GM21619 (cell line): ENCODE measurements at regions not wholly inside any gene's neighbourhood (a gene's known extent, or its start where the extent isn't known, plus 50 kb on each side); places are given as distances from the start of the nearest gene placed in this dataset.
"Not testable (repeated sequence)": the region's sequence is repeated elsewhere in the genome, so short reads cannot be mapped to it uniquely, and the experiment has no call there.

Experiments used
- ATAC-seq: cut with Tn5 transposase; IDR thresholded peaks from one replicate; pipeline ENCODE4 v1.9.1; 2021; ENCODE audit not compliant: unreplicated experiment

DNA sequence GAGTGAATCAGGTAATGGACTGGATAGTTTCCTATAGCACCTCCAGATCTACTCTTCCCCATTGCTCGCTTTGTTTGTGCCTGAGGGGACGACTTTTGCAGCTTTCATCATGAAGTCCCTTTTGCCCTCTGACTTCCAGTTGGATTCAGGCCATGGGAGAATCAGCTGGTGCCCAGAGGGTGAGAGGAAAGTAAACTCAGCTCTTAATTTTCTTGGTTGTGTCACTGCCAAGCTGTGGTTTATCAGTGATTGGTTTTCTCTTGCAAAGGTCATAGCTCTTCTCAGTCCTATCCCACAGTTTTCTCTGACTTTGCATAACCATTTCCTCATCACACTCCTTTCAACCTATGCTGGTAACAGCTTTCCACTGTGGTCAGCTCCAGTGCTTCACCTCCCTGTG, 200.1 kb downstream of the KCNJ2 start:
- no peak for ATAC-seq

- ATAC-seq, result no peak
These were observed 201.5 kb downstream of the KCNJ2 start for GRCh38 chr17:70370816-70371215.

DNA sequence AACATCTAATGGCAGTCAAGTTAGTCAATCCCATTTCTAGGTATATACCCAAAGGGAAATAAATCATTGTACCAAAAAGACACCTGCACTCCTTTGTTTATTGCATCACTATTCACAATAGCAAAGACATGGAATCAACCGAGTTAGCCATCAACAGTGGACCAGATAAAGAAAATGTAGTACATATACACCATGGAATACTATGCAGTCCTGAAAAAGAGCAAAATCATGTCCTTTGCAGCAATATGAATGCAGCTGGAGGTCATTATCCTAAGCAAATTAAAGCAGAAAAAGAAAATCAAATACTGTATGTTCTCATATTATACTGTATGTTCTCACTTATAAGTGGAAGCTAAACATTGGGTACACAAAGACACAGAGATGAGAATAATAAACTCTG, 204.0 kb downstream of the KCNJ2 start:
- no peak for ATAC-seq

DNA sequence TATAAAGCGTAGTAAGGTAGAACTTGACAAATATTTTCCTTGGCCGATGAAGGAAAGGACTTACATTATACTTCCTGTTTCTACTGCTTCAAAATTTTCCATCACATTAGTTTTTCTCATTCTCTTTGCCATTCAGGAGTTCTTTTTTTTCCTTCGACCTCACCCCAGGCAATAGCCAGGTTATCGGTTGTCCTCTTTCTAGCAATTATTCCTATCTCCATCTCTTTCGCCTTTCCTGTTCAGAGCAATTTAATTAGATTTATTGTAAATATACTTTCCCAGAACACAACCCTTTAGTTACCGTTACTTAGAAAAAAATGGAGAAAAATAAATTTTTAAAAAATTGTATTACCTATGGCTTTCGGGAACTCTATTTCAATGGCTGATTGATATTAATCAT, 205.2 kb downstream of the KCNJ2 start:
- no peak for ATAC-seq

DNA sequence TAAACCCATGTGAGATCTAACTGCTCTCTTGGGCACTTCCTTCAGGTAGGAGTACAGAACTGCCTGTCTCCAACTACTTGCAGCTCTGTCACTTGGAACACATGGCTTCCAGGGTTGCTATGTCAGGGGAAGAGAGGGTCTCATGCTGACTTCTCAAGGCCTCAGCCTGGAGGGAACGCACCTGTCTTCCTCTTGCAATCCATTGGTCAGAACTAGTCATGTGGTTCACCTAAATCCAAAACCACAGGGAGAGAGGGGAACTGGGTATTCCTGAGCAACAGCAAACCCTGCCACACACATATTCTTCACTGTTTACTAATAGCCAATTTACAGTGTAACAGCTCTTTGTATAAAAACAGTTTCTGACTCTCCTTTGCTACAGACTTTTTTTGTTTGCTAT, 206.1 kb downstream of the KCNJ2 start:
- ATAC-seq, result no peak

GRCh38 chr17:70375813-70376770, 206.8 kb downstream of the KCNJ2 start:
- no peak for ATAC-seq

DNA sequence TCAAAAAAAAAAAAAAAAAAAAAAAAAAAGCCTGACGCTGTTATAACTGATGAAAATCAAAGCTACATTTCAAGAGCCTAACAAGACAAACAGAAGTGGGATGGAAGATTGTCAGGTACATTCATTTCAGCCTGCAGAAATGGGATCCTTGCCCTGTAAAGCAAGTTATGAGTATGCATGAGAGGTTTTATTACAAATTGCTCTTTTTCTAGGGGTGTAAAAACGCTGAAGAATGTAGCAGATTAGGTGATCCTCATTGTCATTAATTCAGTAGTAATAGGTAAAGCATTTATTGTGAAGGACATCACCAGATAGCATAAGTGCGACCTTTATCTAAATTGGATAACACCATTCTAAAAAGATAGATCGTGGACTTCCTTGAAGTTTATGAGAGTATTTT, 208.3 kb downstream of the KCNJ2 start:
- ATAC-seq, result no peak

- ATAC-seq, result no peak
These were observed 208.7 kb downstream of the KCNJ2 start for GRCh38 chr17:70378076-70378475.

DNA sequence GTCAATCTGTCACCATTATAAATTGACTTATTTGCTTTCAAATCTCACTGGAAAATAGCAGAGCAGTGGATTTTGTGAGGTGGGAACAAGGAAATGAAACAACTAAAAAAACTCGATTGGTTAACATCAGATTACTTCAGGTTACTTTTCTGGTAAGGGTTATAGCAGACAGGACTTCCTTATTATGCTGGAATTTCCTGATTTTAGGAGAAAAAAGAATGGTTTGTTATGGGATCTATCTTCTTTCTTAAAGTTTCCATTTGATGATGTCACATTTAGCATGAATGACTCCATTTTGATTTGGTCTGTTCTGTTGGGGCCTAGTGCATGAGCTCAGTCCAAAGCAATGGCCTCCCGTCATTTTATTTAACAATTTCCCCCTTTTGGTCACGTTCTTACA, 210.6 kb downstream of the KCNJ2 start:
- ATAC-seq, result no peak

GRCh38 chr17:70381916-70382315, 212.6 kb downstream of the KCNJ2 start:
- not testable (repeated sequence) for ATAC-seq

DNA sequence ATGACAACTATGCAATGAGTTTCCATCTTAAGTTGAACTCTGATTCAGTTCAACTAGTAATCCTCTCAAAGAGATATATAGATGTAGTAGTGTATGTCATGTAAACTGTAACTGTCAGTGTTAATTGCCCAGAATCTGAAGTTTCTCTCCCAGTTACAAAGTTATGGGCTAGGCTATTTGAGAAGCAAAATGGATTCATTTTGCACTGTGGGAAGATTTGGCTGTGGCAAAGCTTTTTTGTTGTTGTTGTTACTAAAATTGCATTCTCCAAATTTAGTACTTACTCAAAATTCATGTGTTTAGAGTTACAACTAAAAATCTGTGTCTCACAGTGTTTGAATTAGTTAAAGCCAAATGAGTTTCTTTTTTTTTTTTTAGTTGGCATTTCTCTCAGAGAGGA, 219.0 kb downstream of the KCNJ2 start:
- no peak for ATAC-seq

- ATAC-seq, result not testable (repeated sequence)
These were observed 220.0 kb downstream of the KCNJ2 start for GRCh38 chr17:70389232-70389757.

DNA sequence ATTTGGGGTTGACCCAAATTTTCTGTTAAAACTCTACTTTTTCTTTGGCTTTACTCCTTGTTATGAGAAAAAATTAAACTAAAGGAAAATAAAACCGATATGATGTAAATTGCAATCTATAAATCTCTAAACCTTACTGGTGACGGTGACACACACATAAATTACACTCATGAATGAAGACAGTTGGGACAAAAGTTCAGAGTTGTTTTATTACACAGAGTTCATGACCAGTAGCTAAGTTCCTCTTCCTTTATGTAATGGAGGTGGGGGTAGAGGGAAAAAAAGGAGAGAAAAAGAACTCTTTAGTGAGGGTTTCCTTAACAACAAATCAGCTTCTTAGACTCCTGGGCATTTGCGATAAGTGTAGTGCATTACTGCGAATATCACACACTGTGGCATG, 220.7 kb downstream of the KCNJ2 start:
- no peak for ATAC-seq

GRCh38 chr17:70394473-70395232, 225.3 kb downstream of the KCNJ2 start:
- ATAC-seq, result no peak

GRCh38 chr17:70405492-70406220, 236.3 kb downstream of the KCNJ2 start:
- no peak for ATAC-seq

DNA sequence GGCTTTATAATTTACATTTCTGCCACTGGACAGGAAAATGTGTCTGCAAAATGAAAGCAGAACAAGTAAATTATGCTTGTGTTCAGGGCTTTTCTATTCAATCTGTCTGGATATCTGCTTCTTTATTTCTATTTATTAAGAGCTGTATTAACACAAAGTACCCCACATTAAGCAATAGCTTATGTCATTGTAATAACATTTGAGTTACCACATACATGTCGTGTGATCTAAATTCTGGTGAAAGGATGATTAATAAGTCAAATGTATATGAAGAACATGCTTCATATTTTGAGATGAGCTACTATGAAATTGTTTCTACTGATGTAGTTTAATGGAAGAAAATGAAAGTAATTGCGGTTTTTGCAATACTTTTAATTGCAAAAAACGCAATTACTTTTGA, 238.2 kb downstream of the KCNJ2 start:
- ATAC-seq, result no peak

GRCh38 chr17:70408768-70409167, 239.4 kb downstream of the KCNJ2 start:
- ATAC-seq, result no peak

- no peak for ATAC-seq
These were observed 245.0 kb downstream of the KCNJ2 start for GRCh38 chr17:70414300-70414699.

DNA sequence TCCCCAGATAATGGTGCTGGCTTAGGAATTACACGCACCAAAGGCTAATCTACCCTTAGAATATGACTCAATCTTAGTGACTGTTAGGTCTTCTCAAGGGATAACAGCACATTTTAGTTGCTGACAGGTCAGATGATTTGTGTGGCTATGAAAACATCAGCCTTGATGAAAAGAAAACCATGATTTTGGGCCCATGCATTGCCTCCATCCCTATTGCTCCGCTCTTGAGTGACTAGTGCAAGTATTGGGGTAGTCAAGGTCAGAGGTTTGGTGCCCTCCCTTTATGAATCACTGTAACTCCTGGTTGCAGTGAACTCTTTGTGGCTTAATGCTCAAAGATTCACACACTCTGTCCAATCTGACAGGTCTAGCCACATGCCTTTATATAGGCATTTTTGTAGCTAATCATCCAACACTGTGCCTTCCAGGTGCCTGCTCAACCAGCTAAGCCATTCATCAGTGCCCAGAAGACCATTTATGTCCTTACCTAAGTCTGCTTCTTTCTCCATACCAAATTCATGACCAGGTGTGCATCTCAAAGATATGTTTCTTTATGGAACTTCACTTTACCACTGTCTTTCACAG, 251.6 kb downstream of the KCNJ2 start:
- no peak for ATAC-seq

DNA sequence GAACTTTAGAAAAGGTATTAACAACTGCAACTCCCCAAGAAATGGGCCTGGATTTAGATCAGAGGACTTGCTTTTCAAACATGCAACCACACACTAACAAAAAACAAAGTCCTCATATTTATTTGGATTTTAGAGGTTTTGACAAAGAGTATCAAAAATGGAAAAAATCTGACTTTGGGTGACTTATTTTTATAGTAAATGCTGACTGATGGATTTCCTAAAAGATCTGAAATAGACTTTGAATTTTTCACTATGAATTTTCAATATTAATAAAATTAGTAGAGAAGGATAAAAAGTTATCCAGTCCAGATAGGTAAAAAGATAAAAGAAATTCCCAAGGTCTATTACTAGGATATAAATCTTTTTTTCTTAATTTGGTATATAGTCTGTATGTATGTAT, 253.5 kb downstream of the KCNJ2 start:
- ATAC-seq, result no peak

DNA sequence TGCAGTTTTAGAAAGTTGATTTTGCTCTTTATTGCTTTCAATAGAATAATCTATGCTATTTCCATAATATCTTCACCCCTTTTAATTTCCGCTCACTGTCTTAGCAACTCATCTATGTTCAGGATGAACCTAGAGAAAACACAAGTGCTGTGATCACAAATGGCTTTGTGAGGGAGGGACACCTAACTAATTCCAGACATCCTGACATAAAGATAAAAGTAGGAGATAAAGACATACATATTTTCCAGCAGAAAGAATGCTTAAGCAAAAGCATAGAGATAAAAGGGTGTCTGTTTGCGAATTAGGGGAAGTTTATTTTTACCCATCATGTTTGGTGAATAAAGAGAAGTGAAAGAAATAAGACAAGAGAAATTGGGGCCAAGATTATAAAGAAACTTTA, 254.2 kb downstream of the KCNJ2 start:
- no peak for ATAC-seq
